HT1080 (cell line): ENCODE measurements at regions not wholly inside any gene's neighbourhood (a gene's known extent, or its start where the extent isn't known, plus 50 kb on each side); places are given as distances from the start of the nearest gene placed in this dataset.
A peak's percentile ranks its signal among the peaks of the same experiment; 100 is the strongest.
"Not testable (repeated sequence)": the region's sequence is repeated elsewhere in the genome, so short reads cannot be mapped to it uniquely, and the experiment has no call there.

Experiments
- DNase-seq: peaks from one replicate; pipeline ENCODE4 v3.0.0-alpha.2; 2015; ENCODE audit warnings: low read depth

GRCh38 chr16:86951041-86951822 lies 366.0 kb downstream of the C16orf95 start:
- no peak for DNase-seq

GRCh38 chr16:86951831-86952598 lies 365.2 kb downstream of the C16orf95 start:
- DNase-seq, result peak; percentile 99

- DNase-seq, result peak; percentile 76
Measured at GRCh38 chr16:86952769-86953168, 364.4 kb downstream of the C16orf95 start.

- DNase-seq, result no peak
Measured at GRCh38 chr16:86953631-86954391, 363.4 kb downstream of the C16orf95 start.

- no peak for DNase-seq
Measured at GRCh38 chr16:86955136-86955855, 361.9 kb downstream of the C16orf95 start.

- no peak for DNase-seq
Measured at GRCh38 chr16:86956437-86956836, 360.8 kb downstream of the C16orf95 start.

- DNase-seq, result not testable (repeated sequence)
Measured at GRCh38 chr16:86957662-86958198, 359.5 kb downstream of the C16orf95 start.

- no peak for DNase-seq
Measured at GRCh38 chr16:86958423-86958822, 358.8 kb downstream of the C16orf95 start.

GRCh38 chr16:86959091-86959651 lies 358.0 kb downstream of the C16orf95 start:
- DNase-seq, result no peak

GRCh38 chr16:86959729-86960128 lies 357.5 kb downstream of the C16orf95 start:
- DNase-seq, result no peak

- DNase-seq, result no peak
Measured at GRCh38 chr16:86960266-86960665, 356.9 kb downstream of the C16orf95 start.

GRCh38 chr16:86961171-86961601 lies 356.0 kb downstream of the C16orf95 start:
- no peak for DNase-seq

GRCh38 chr16:86962259-86962658 lies 354.9 kb downstream of the C16orf95 start:
- no peak for DNase-seq

GRCh38 chr16:86962913-86963312 lies 354.3 kb downstream of the C16orf95 start:
- DNase-seq, result no peak

GRCh38 chr16:86963600-86964575 lies 353.3 kb downstream of the C16orf95 start:
- no peak for DNase-seq

GRCh38 chr16:86964796-86965241 lies 352.4 kb downstream of the C16orf95 start:
- DNase-seq, result no peak

- no peak for DNase-seq
Measured at GRCh38 chr16:86965331-86965730, 351.9 kb downstream of the C16orf95 start.

GRCh38 chr16:86965840-86966550 lies 351.2 kb downstream of the C16orf95 start:
- no peak for DNase-seq

- no peak for DNase-seq
Measured at GRCh38 chr16:86966777-86967176, 350.4 kb downstream of the C16orf95 start.
